HEK293 (cell line): ENCODE measurements at regions not wholly inside any gene's neighbourhood (a gene's known extent, or its start where the extent isn't known, plus 50 kb on each side); places are given as distances from the start of the nearest gene placed in this dataset.

Source experiments
- CTCF ChIA-PET: fragments of 350-600 bp; formaldehyde crosslinking; extraction: SDS; loops from one replicate; lab custom pipeline; 2021; ENCODE audit warnings: antibody characterized with exemption; lab: Yijun Ruan, JAX
- POLR2A ChIA-PET: fragments of 300-600 bp; formaldehyde crosslinking; extraction: SDS; loops from one replicate; lab custom pipeline; 2020; ENCODE audit warnings: antibody characterized with exemption, inconsistent platforms; lab: Yijun Ruan, JAX
- H3K27ac ChIP-seq: fragments of 200-500 bp; sonication (Bioruptor generic); 2 replicates; pipeline ENCODE4 v1.5.1; 2014; ENCODE audit warnings: low read depth, low read length, control low read depth, inconsistent platforms; ENCODE audit errors: extremely low read depth
- H3K36me3 ChIP-seq, 2 experiments: fragments of 200-500 bp in 1 of 2; sonication (Bioruptor generic) in 1 of 2; 1 replicate in 1 of 2; 2 replicates in 1 of 2; pipeline ENCODE4 v1.5.1; 2014 to 2017; ENCODE audit warnings: inconsistent platforms in 2 of 2, low read length in 2 of 2; ENCODE audit not compliant: control insufficient read depth in 2 of 2, insufficient read depth in 1 of 2
- H3K4me1 ChIP-seq: fragments of 200-500 bp; sonication (Bioruptor generic); 2 replicates; pipeline ENCODE4 v1.5.1; 2014; ENCODE audit warnings: mild to moderate bottlenecking, low read length, inconsistent platforms; ENCODE audit not compliant: control insufficient read depth, insufficient read depth
- H3K4me3 ChIP-seq: 2 replicates; pipeline ENCODE4 v1.5.1; 2011; ENCODE audit warnings: low read depth, mild to moderate bottlenecking, control low read depth, low read length, moderate library complexity
- H3K9me3 ChIP-seq: fragments of 200-500 bp; sonication (Bioruptor generic); 2 replicates; pipeline ENCODE4 v1.5.1; 2014; ENCODE audit warnings: low read depth, low read length, inconsistent platforms; ENCODE audit not compliant: control insufficient read depth, insufficient read depth
- AEBP2 ChIP-seq: fragments of 450-650 bp; formaldehyde crosslinking; IDR thresholded peaks from 2 replicates; pipeline ENCODE4 v1.5.1; 2016; ENCODE audit warnings: missing biosample characterization, missing genetic modification characterization, borderline replicate concordance
- ATF2 ChIP-seq: fragments of 450-650 bp; formaldehyde crosslinking; IDR thresholded peaks from 2 replicates; pipeline ENCODE4 v1.5.1; 2016; ENCODE audit warnings: missing biosample characterization, missing genetic modification characterization, low read depth
- KLF8 ChIP-seq: fragments of 450-650 bp; formaldehyde crosslinking; IDR thresholded peaks from 2 replicates; pipeline ENCODE4 v1.5.1; 2016; ENCODE audit warnings: missing biosample characterization, missing genetic modification characterization
- MYNN ChIP-seq: fragments of 450-650 bp; formaldehyde crosslinking; IDR thresholded peaks from 2 replicates; pipeline ENCODE4 v1.5.1; 2016; ENCODE audit warnings: missing biosample characterization, missing genetic modification characterization, borderline replicate concordance
- PRDM2 ChIP-seq: fragments of 450-650 bp; formaldehyde crosslinking; IDR thresholded peaks from 2 replicates; pipeline ENCODE4 v1.5.1; 2016; ENCODE audit warnings: missing biosample characterization, missing genetic modification characterization, borderline replicate concordance
- REST ChIP-seq: fragments of 450-650 bp; formaldehyde crosslinking; IDR thresholded peaks from 2 replicates; pipeline ENCODE4 v1.5.1; 2016; ENCODE audit warnings: missing biosample characterization, missing genetic modification characterization
- SP7 ChIP-seq: fragments of 450-650 bp; formaldehyde crosslinking; IDR thresholded peaks from 2 replicates; pipeline ENCODE4 v1.5.1; 2016; ENCODE audit warnings: missing biosample characterization, missing genetic modification characterization
- ZEB2 ChIP-seq: fragments of 450-650 bp; formaldehyde crosslinking; IDR thresholded peaks from 2 replicates; pipeline ENCODE4 v1.5.1; 2016; ENCODE audit warnings: missing biosample characterization, missing genetic modification characterization
- ZNF155 ChIP-seq: fragments of 450-650 bp; formaldehyde crosslinking; IDR thresholded peaks from 2 replicates; pipeline ENCODE4 v1.5.1; 2016; ENCODE audit warnings: missing biosample characterization, missing genetic modification characterization
- ZNF37A ChIP-seq: fragments of 450-650 bp; IDR thresholded peaks from 2 replicates; pipeline ENCODE4 v1.5.1; 2018; ENCODE audit warnings: missing biosample characterization, missing genetic modification characterization
- ZNF433 ChIP-seq: fragments of 450-650 bp; formaldehyde crosslinking; IDR thresholded peaks from 2 replicates; pipeline ENCODE4 v1.5.1; 2016; ENCODE audit warnings: missing biosample characterization, missing genetic modification characterization, low read depth
- ZNF639 ChIP-seq: fragments of 450-650 bp; formaldehyde crosslinking; IDR thresholded peaks from 2 replicates; pipeline ENCODE4 v1.5.1; 2016; ENCODE audit warnings: missing biosample characterization, missing genetic modification characterization
- ZNF707 ChIP-seq: fragments of 450-650 bp; formaldehyde crosslinking; IDR thresholded peaks from 2 replicates; pipeline ENCODE4 v1.5.1; 2016; ENCODE audit warnings: missing biosample characterization, missing genetic modification characterization
- ZSCAN18 ChIP-seq: fragments of 450-650 bp; formaldehyde crosslinking; IDR thresholded peaks from 2 replicates; pipeline ENCODE4 v1.5.1; 2016; ENCODE audit warnings: missing biosample characterization, missing genetic modification characterization

GRCh38 chr21:23020969-23021368, 2022.8 kb downstream of the NCAM2 start (continued):
- no peak for TF ChIP-seq AEBP2
- TF ChIP-seq ATF2 (tag by site-specific recombination) = no peak
- TF ChIP-seq ZNF155 (tag by site-specific recombination) = no peak
- no peak for TF ChIP-seq ZSCAN18 (tag by site-specific recombination)

GRCh38 chr21:23021481-23021880, 2023.3 kb downstream of the NCAM2 start:
- H3K4me3 ChIP-seq = no peak overlapping the region
- H3K4me1 ChIP-seq = no peaks in the 10 kb centered on the region
- ChIA-PET CTCF (no interaction called here), POLR2A (no interaction called here)
- H3K9me3 ChIP-seq = no peaks in the 10 kb centered on the region; the same call in 1 of the 2 replicates
- no peak overlapping the region for H3K27ac ChIP-seq
- TF ChIP-seq MYNN = no peak
- no peak for TF ChIP-seq PRDM2 (tag by site-specific recombination)
- no peak for TF ChIP-seq ZEB2 (tag by site-specific recombination)
- no peak for TF ChIP-seq ZNF433 (tag by site-specific recombination)
- TF ChIP-seq SP7 (tag by site-specific recombination) = no peak
- TF ChIP-seq ZNF37A = no peak
- no peak for TF ChIP-seq ZNF639
- no peak for TF ChIP-seq ZNF707 (tag by site-specific recombination)
- TF ChIP-seq REST = no peak
- TF ChIP-seq KLF8 = no peak
- no peaks in the 10 kb centered on the region for H3K36me3 ChIP-seq
